ENCODE measurements at regions not wholly inside any gene's neighbourhood (a gene's known extent, or its start where the extent isn't known, plus 50 kb on each side); places are given as distances from the start of the nearest gene placed in this dataset.

DNA sequence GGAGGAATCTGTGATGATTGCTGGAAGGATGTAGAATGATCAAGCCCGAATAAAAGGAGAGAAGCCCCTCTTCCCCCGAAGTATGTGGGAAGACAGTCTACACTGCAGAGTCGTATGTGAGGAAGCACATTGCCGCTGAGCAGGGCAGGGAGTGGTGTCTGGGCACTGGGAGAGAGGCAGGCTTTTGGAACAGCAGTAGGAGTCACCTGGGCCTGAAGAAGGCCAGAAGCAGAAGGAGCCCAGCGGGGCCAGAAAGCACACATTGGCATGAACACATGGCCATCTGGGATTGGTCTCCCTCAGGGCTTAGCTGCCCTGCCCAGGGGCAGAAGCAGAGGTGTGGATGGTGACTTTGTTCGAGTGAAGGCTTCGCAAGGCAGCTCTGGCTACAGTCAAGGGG is 162.8 kb downstream of the ERCC6L2 start:
- DNase-seq (ENCODE audit: low read depth) = no peak

DNA sequence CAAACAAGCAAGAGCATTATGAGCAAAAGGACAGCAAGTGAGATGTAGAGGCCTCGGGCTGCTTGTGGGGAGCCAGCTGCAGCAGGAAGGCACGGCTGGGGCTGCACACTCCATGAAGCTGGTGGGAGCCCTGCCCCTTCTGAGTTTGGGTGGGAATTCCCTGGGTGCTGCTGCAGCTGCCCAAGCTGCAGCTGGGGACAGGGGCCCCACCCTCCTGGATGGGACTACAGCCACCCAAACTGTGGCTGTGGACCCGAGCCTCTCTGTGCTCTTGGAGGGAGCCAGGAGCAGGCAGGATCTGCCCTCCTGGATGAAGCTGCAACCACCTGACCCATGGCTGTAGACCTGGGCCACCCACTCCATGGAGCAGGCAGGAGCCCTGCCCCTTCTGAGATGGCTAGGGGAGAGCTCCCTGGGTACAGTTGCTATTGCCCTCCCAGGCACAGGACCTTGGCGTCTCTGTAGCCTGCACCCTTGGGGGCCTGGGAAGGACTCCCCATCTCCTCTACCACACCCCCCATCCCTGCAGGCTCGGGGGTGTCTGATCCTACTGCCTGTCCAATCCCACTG is 159.1 kb downstream of the ERCC6L2 start:
- no peak for DNase-seq (ENCODE audit: low read depth)

DNA sequence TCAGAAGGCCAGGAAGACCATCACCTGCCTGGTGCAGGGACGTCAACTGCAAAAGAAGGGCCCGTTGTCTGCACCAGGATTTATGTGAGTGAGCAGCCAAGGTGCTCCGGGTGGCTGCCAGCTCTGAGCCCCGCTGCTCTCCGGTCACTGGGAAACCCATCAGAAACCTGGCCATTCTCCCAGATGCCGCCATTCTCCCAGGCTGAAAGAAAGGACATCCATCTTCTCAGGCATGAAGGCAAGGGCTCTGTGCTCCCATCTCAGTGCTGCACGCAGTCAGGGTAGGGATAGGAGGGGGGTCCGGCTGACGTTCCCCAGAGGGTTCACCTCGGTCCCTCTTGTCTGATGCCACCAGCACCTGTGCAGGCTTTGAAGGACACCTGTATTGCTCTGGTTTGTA is 158.4 kb downstream of the ERCC6L2 start:
- no peak for DNase-seq (ENCODE audit: low read depth)

DNA sequence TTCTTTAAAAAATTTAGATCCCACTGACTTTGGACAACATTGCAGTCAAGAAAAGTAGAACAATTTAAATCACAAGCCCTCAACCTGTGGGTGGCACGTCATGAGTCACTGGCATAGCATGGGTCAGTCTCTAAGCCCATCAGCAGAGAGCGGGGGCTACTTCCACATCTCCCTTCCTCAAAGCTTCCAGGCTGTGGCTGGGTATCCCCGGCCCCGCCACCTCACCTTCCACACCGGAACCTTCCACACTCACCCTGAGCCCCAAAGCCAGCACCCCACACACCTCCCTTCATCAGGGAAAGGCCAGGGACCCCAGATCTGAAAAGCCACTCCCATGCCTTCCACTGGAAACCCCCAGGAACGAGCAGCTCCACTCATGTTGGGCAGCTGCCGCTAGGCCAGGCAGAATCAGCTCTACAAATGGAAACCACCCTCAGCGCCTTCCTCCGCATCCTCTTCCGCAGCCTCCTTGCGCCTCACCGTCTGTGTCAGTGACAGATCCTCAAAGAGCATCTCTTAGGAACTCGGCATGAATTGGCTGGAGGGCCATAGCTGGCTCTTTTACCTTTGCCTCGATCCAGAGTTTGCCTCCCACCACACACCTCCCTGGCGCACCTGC is 156.5 kb downstream of the ERCC6L2 start:
- no peak for DNase-seq (ENCODE audit: low read depth)

DNA sequence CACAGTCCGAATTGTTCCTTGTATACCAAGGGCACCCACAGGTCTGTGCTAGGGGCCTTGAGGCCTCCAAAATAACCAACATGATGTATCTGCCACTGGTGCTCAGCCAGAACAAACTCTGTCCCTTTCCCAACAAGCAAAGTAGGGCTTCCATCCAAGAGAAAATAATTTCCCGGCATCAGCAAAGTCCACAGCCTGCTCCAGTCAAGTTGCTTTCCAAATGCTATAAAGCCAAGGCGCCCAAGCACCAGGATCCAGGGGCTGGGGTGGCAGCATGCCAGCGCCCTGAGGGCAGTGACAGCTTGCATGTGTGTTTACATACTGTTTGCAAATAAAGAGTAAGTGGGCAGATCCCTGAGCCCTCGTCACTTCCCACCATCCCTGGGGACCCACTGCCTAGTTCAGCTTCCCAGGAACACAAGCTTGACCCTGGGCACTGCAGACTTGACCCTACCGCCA is 155.9 kb downstream of the ERCC6L2 start:
- DNase-seq (ENCODE audit: low read depth) = no peak

DNA sequence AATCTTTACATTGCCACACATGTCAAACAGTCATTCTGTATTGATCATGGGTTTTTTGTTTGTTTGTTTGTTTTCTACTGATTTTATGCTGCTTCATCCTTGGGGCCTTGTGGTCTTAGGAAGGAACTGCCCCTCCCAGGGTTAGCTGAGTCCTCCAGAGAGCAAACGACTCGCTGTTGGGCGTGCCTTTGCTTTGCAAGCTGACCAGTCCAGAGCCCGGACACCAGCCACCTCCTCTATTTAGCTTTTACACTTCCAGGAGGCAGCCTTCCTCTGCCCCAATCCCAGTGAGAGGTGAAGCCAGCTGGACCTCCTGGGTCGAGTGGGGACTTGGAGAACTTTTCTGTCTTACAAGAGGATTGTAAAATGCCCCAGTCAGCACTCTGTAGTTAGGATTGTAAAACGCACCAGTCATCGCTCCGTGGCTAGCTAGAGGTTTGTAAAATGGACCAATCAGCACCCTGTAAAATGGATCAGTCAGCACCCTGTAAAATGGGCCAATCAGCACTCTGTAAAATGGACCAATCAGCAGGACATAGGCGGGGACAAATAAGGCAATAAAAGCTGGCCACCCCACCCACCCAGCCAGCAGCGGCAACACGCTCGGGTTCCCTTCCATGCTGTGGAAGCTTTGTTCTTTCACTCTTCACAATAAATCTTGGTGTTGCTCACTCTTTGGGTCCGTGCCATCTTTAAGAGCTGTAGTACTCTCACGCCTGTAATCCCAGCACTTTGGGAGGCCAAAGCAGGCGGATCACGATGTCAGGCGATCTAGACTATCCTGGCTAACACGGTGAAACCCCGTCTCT is 154.4 kb downstream of the ERCC6L2 start:
- DNase-seq (ENCODE audit: low read depth) = no peak

DNA sequence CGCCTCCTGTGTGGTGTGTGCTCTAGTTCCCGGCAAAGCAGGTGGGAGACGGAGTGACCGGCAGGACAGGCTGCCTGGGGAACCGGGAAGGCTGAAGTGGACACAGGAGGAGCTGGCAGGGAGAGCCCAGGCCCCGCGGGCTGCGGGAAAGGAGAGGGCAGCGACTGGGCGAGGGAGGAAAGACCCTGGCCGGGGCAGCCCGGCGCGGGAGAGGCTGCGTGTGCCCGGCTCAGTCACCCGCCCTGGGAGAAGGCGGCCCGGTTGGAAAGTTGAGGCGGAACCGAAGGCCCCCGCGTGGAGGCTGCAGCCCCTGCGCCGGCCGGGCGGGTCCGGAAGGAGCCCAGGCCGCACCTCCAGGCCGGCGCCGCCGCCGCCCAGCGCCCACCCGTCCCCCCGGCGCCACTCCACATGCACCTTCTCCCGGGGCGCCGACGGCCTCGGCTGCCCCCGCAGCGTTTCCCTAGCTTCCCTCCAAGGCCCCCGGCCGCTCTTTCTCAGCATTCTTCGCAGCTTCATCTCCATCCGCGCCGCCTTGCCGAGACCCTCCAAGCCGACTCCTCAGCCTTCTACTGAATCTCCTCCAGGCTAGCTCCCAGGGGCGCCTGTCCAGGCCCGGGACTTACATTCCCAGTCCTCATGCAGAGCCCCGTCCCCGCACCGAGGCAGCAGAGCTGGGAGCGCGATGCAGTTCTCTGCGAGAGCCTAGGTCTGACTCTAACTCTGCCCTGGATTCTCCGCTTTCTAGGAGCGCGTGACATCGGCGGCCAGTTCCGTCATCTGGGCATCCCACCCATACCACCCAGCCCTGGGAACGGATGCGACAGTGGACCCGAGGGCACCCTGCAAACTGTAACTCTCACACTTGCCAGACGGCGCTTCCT is 152.0 kb downstream of the ERCC6L2 start:
- no peak for DNase-seq (ENCODE audit: low read depth)

DNA sequence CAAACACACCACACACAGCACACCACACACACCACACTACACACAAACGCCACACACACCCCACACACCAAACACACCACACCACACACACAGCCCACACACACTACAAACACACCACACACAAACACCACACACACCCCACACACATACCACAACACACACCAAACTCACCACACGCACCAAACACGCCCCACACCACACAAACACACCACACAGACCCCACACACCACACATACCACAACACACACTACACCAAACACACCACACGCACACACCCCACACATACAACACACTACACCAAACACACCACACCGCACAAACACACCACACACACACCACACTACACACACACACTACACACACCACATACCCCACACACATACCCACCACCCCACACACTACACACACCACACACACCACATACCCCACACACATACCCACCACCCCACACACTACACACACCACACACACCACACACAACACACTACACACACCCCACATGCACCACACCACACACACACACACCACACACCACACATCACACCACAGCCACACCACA is 151.2 kb downstream of the ERCC6L2 start:
- DNase-seq (ENCODE audit: low read depth) = no peak

DNA sequence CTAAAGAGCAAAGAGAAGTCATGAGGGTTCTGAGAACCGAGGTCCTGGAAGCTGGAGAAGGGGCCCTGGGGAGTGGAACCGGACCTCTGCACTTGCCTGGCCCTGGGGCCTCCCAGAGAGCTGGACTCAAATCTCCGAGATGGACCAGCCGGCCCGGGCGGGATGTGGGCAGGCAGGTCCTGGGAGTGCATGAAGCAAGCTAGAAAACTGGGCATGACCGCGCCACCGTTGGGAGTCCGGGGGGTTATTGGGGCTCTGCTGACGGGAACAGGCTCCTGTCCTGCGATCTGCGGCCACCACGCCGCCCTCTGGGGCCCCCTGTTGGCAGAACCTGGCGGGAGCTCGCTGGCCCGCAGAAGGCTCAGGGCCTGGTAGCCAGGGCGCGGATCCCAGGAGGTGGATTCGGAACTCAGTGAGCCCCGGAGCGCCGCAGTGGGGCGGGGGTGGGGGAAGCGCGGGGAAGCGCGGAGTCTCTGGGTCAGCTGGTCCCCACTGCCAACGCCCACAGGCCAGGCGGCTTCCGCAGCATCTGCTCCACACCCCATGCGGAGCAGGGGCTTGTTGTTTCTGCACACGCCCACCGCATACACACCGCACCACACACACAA is 150.6 kb downstream of the ERCC6L2 start:
- DNase-seq (ENCODE audit: low read depth) = no peak

DNA sequence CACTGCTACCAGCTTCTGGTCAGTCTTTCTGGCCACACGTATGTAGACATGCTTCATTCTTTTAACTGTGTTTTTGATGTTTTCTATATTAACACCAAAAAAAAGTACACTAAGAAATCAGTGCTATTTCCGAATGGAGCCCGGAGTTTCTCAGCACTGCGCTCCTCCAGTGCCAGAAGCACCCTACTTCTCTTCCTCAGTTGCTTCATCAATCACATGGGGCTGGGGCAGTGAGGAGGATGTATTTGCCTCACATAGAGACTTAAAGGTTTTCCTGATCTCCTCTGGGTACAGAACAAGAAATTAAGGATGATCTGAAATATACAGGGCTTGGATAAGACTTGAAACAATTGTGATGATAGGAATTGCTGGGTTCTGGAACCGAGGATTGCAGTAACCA is 148.0 kb downstream of the ERCC6L2 start:
- no peak for DNase-seq (ENCODE audit: low read depth)

DNA sequence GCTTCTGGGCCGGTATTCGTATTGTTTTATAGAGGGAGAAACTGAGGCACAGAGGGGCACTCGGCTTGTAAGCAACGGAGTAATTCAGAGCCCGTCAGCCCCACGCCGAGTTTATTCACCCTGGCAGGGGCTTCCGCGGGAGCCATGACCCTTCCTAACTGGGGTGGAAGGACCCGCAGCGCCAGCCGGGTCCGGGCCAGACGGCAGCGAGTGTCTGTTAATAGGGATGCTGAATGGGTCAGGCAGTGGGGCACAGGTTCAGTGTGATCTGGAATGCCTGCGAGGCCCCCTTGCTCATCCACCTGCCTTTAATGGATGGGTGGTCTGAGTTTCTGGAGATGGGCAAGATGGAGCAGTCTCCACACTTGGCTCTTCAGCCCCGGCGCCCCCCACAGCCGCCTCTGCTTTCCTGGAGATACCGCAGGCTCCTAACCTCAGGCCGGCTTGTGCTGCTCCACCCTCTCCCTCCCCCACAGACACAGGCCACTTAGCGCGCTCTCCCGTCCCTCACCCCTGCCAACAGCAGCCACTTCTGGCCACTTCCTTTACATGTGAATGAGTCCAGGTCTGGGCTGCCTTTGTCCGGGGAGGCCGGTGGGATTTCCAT is 147.1 kb downstream of the ERCC6L2 start:
- DNase-seq (ENCODE audit: low read depth) = no peak

DNA sequence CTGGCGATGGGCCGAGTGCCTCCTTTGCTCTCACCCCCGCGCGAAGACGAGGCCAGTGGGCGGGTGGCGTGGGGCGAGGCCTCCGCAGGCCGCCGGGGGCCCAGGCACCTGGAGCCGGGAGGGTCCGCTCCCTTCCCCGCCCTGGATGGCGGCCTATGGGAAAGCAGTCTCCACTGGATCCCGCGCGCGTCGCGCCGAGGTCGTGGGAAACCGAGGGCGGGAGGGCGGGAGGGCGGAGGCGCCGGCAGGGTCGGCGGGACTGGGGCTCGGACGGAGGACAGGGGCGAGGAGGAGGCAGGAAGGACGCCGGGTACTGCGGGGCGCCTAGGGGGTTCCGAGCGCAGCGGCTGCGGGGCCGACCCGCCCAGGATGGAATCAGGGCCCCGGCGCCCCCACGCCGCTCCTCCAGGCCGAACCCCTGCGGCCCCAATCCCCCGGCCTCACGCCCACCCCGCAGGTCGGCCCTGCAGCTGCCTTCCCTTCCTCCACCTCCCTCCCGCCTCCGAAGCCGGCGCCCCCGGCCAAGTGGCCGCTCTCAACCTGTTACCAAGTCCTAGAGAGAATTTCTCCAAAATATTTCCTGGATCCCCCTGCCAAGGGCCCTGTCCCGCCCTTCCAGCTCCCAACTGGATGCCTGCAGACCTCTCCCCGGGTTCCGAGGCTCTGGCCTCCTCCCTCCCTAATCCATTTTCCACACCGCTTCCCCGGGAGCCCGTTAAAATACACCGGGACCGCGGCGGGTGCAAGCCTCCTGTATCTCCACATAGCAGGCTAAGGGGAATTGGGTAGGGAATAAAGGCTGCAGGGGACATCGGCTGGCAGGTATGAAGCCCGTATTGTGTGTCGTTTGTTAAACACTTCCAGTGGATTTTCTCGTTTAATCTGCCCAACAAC is 146.3 kb downstream of the ERCC6L2 start:
- no peak for DNase-seq (ENCODE audit: low read depth)

DNA sequence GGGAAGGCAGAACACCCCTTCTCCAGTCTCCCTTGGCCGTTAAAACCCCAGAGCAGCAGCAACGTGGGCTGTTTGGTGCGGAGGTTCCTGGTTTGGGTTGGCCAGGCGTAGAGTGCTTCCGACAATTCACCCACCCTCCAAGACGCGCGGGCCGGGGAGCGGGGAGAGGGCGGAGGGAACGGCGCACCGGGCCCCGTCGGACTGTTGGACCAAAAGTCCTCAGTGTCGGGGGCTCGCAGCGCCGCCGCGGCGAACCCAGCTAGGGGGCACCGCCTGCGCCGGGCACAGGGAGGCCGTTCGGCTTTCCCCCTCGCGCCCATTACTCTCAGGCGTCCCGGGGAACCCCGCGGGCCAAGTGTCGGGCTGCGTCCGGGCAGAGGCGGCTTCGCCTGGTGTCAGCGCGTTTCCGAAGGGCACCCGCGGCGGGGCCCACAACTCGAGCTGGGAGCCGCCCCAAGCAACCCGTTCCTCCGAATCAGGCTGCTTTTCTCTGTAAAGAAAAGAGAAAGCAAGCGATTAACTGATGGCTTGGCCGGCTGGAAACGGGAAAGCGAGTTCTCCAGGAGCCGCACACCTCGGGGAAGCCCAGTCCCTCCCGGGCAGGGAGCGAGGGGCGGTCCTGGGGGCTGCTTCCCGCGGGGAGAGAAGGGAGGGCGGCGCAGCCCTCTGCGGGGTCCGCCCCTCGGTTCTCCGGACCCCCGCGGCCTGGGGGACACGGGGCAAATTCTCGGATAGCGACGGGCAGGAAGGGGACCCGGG is 145.5 kb downstream of the ERCC6L2 start:
- DNase-seq (ENCODE audit: low read depth) = no peak

DNA sequence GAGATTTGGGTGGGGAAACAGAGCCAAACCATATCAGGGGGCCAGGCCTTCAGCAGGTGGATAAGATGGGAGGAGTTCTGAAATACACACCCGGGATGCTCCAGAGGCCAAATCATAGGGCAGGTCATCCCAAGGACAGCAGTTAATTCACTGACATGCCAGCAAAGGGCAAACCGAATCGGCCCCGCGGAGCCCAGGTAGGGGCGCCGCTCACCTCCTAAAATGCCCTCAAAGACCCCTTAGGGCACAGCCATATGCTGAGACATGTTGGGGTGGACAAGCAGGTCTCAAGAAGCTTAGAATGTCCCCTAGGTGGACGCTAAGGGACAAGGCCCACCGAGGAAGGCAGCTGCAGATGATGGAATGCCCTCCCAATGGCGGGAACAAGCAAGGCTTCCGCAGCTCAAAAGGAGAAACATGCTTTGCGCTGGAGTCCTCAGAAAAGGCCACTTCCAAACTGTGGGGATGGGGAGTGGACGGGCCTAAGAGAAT is 144.9 kb downstream of the ERCC6L2 start:
- no peak for DNase-seq (ENCODE audit: low read depth)
